Effector memory CD8-positive, alpha-beta T cell (primary cell): ENCODE measurements at regions not wholly inside any gene's neighbourhood (a gene's known extent, or its start where the extent isn't known, plus 50 kb on each side); places are given as distances from the start of the nearest gene placed in this dataset.
"Not testable (repeated sequence)": the region's sequence is repeated elsewhere in the genome, so short reads cannot be mapped to it uniquely, and the experiment has no call there.

Source experiments
- ATAC-seq: fragments of 150-1000 bp; cut with Tn5 transposase; replicated peaks from 2 replicates; pipeline ENCODE4 v1.10.0; 2021; ENCODE audit warnings: mild to moderate bottlenecking, moderate library complexity
- DNase-seq, 3 experiments: peaks; one replicate each; pipeline ENCODE4 v3.0.0; 2021
- H3K27ac Mint-ChIP-seq, 2 donors: one replicate each; pipeline ENCODE4 v1.8.0; 2022; ENCODE audit warnings: mild to moderate bottlenecking in 2 of 2, mixed read lengths in 2 of 2, moderate library complexity in 2 of 2
- H3K27me3 Mint-ChIP-seq, 2 donors: one replicate each; pipeline ENCODE4 v1.8.0; 2022; ENCODE audit warnings: mixed read lengths in 2 of 2
- H3K36me3 Mint-ChIP-seq: one replicate; pipeline ENCODE4 v1.8.0; 2022; ENCODE audit warnings: mild to moderate bottlenecking, moderate library complexity, mixed read lengths; ENCODE audit not compliant: insufficient read depth
- H3K4me1 Mint-ChIP-seq, 2 donors: one replicate each; pipeline ENCODE4 v1.8.0; 2022; ENCODE audit warnings: low read depth in 2 of 2, mixed read lengths in 2 of 2
- H3K4me3 Mint-ChIP-seq, 2 donors: one replicate each; pipeline ENCODE4 v1.8.0; 2022; ENCODE audit warnings: mild to moderate bottlenecking in 2 of 2, mixed read lengths in 2 of 2, moderate library complexity in 2 of 2
- H3K9me3 Mint-ChIP-seq, 2 donors: one replicate each; pipeline ENCODE4 v1.8.0; 2022; ENCODE audit warnings: mixed read lengths in 2 of 2

DNA sequence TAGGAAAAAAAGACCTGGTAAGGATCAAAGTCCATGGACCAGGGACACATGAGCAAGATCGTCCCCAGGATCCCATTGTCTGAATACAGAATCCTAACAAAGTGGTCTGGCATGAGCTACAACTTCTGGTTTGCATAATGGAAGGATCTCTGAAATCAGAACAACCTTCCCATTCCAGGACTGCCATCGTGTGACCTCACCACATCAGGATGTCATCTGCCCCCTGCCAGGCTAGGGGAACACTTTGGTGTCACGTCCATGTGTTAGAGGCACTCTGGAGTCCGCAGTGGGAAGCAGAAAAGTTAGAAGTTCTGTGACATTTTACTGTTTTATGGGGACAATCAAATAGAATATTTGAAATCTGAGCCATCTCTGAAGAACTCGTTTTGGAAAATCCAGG, 160.7 kb downstream of the RGS9 start:
- Mint-ChIP-seq H3K27me3 (peaks cover 37 to 51% of the 10 kb centered on the region in 2 donors), H3K27ac (no peak overlapping the region), H3K36me3 (peaks cover 2% of the 10 kb centered on the region), H3K4me3 (no peak overlapping the region), H3K4me1 (peaks cover 5 to 6% of the 10 kb centered on the region in 2 donors), H3K9me3 (no peaks in the 10 kb centered on the region)
- ATAC-seq (no peak), DNase-seq (no peak)

DNA sequence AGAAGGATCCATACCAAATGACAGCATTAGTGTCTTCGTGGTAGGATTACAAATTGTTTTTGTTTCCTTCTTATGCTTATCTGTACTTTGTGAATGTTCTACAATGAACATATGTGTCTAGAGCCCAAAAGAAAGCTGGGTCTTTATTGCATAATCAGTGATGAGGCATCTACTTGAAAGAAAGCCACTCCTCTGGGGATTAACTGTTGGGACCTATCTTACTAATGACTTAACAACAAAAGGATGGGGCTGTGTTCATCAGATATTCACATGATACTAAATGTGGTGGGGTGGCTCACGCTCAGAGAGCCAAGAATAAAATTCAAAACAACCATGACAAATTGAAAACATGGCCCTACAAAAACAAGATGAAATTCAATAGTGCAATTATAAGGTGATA, 160.2 kb downstream of the RGS9 start:
- Mint-ChIP-seq H3K27me3 (peaks cover 31 to 46% of the 10 kb centered on the region in 2 donors), H3K4me1 (peaks cover 5 to 6% of the 10 kb centered on the region in 2 donors), H3K4me3 (no peak overlapping the region), H3K9me3 (no peaks in the 10 kb centered on the region), H3K27ac (no peak overlapping the region), H3K36me3 (peaks cover 2% of the 10 kb centered on the region)
- ATAC-seq (no peak), DNase-seq (no peak)

DNA sequence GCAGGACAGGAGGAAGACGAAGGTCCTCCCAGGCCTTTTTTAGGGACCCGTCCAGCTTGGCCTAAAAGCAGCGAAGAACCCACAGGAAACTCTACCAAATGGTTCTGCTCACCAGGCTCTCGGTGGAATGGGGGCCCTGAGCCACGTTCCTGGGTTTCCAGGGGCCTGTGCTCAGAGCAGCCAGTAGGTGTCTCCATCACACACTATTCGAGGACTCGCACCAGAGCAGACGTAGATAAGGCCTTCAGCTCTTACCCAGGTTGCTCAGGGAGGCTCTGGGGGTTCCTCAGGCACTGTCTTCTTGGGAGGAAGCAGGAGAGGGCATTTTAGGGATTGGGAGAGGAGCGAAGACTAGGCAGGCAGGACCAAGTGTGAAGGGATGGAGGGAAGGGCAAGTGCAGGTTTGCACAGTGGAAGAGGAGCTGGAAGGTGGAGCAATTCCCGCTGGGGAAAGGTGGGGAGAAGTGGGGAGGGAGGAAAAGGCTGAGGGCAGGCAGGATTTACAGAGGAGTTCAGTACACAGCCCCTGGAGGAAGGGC, 157.1 kb downstream of the RGS9 start:
- Mint-ChIP-seq H3K27ac (peak overlapping the region in 1 of 2 donors; percentile 78), H3K4me1 (peaks cover 5 to 6% of the 10 kb centered on the region in 2 donors), H3K9me3 (no peaks in the 10 kb centered on the region), H3K4me3 (no peak overlapping the region), H3K27me3 (peaks cover 20 to 25% of the 10 kb centered on the region in 2 donors), H3K36me3 (peaks cover 2% of the 10 kb centered on the region)
- DNase-seq, result peak; percentile 35 to 48 (median 39)
- peak; percentile 80 for ATAC-seq

- DNase-seq (no peak), ATAC-seq (no peak)
- H3K27me3 Mint-ChIP-seq, result peaks cover 18 to 22% of the 10 kb centered on the region in 2 donors
- peak overlapping the region in 1 of 2 donors; percentile 78 for H3K27ac Mint-ChIP-seq
- peaks cover 2% of the 10 kb centered on the region for H3K36me3 Mint-ChIP-seq
- no peak overlapping the region for H3K4me3 Mint-ChIP-seq
- no peaks in the 10 kb centered on the region for H3K9me3 Mint-ChIP-seq
- peaks cover 5 to 6% of the 10 kb centered on the region in 2 donors for H3K4me1 Mint-ChIP-seq
Observed at GRCh38 chr17:65293584-65294180, 156.5 kb downstream of the RGS9 start.

- ATAC-seq, result no peak
- Mint-ChIP-seq H3K9me3 (no peaks in the 10 kb centered on the region), H3K36me3 (peaks cover 2% of the 10 kb centered on the region), H3K4me1 (peaks cover 5 to 6% of the 10 kb centered on the region in 2 donors), H3K27me3 (peaks cover 6 to 21% of the 10 kb centered on the region in 2 donors), H3K4me3 (no peak overlapping the region), H3K27ac (no peak overlapping the region)
- DNase-seq, result no peak
Observed at GRCh38 chr17:65292430-65292829, 155.3 kb downstream of the RGS9 start.

DNA sequence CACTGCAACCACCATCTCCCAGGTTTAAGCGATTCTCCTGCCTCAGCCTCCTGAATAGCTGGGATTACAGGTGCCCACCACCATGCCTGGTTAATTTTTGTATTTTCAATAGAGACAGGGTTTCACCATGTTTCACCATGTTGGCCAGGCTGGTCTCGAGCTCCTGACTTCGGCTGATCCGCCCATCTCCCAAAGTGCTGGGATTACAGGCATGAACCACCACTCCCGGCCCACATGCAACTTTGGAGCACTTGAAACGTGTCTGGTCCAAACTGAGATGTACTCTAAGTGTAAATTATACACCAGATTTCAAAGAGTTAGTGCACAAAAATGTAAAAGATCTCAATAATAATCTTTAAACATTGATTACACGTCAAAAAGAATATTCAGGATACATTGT, 154.1 kb downstream of the RGS9 start:
- not testable (repeated sequence) for H3K27ac Mint-ChIP-seq, H3K9me3 Mint-ChIP-seq, DNase-seq, H3K36me3 Mint-ChIP-seq, ATAC-seq, H3K4me1 Mint-ChIP-seq, H3K4me3 Mint-ChIP-seq
- H3K27me3 Mint-ChIP-seq, result peaks cover 6 to 21% of the 10 kb centered on the region in 2 donors

- DNase-seq, result no peak
- no peak for ATAC-seq
- Mint-ChIP-seq H3K27me3 (peaks cover 6 to 21% of the 10 kb centered on the region in 2 donors), H3K4me1 (peaks cover 5 to 6% of the 10 kb centered on the region in 2 donors), H3K36me3 (peaks cover 2% of the 10 kb centered on the region), H3K9me3 (no peaks in the 10 kb centered on the region), H3K4me3 (no peak overlapping the region), H3K27ac (no peak overlapping the region)
Observed at GRCh38 chr17:65290616-65291015, 153.4 kb downstream of the RGS9 start.

GRCh38 chr17:65290056-65290455, 152.9 kb downstream of the RGS9 start:
- ATAC-seq (no peak), DNase-seq (no peak)
- peaks cover 5 to 6% of the 10 kb centered on the region in 2 donors for H3K4me1 Mint-ChIP-seq
- peak overlapping the region in 1 of 2 donors; percentile 29 for H3K27ac Mint-ChIP-seq
- H3K9me3 Mint-ChIP-seq, result no peaks in the 10 kb centered on the region
- peaks cover 6 to 21% of the 10 kb centered on the region in 2 donors for H3K27me3 Mint-ChIP-seq
- no peak overlapping the region for H3K4me3 Mint-ChIP-seq
- H3K36me3 Mint-ChIP-seq, result peaks cover 2% of the 10 kb centered on the region

DNA sequence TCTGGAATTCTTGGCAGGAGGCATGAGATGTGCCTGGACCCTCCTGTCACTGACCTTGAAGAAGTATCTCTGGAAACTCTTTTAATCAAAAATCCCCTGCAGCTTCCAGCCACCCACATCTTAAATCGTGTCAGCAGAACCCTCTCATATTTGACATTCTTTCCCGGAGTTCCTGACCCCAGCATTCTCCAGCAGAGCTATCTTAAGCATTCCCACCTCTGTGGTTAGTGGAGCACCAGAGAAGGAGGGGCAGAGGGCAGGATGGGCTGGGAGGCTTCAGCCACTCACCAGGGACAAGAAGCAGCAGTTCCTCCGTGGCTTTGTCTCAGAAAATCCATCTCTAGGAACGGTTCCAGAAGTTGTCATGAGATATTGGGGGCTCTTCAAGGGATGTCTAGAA, 149.9 kb downstream of the RGS9 start:
- no peaks in the 10 kb centered on the region for H3K36me3 Mint-ChIP-seq
- H3K4me1 Mint-ChIP-seq, result no peaks in the 10 kb centered on the region
- DNase-seq, result no peak
- H3K4me3 Mint-ChIP-seq, result no peak overlapping the region
- H3K27me3 Mint-ChIP-seq, result peaks cover 0 to 21% of the 10 kb centered on the region in 2 donors
- H3K9me3 Mint-ChIP-seq, result no peaks in the 10 kb centered on the region
- ATAC-seq, result no peak
- no peak overlapping the region for H3K27ac Mint-ChIP-seq

DNA sequence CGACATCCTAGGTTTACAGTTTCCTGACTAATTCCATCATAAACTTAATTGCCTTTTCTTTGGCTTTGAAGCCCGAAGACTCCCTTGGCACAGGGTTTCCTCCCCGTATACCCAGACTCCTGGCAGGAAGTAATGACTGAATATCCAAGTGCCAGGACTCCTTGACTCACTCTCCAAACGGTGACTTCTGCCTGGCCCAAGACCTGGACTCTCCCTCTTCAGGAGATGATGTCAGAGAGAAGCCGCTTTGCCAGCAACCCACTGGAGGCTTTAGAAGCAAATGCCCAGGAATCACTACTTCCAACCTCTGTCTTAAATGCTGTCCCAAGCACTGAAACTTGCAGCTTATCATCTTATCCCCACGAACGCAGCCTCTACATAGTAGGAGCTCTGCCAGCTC, 146.5 kb downstream of the RGS9 start:
- Mint-ChIP-seq H3K27ac (no peak overlapping the region), H3K4me3 (no peak overlapping the region), H3K36me3 (no peaks in the 10 kb centered on the region), H3K9me3 (no peaks in the 10 kb centered on the region), H3K4me1 (no peaks in the 10 kb centered on the region), H3K27me3 (peaks cover 6 to 27% of the 10 kb centered on the region in 2 donors)
- no peak for DNase-seq
- no peak for ATAC-seq

DNA sequence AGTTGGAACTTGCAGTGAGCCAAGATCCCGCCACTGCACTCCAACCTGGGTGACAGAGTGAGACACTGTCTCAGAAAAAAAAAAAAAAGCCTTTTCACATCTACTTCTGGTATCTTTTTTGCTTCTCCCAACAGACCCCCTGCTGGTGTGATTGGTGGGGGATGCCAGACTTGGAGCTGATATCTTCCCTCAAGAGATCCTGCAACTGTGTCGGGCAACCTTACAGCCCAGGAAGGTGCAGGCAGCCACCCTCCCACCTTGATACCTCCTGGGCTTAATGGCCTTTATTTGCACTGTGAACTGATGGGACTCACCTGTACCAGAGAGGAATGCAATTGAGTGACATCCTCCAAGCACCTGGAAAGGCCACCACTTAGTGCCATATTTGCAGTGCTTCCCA, 142.3 kb downstream of the RGS9 start:
- H3K36me3 Mint-ChIP-seq, result no peaks in the 10 kb centered on the region
- peaks cover 5% of the 10 kb centered on the region in 2 donors for H3K4me1 Mint-ChIP-seq
- no peak overlapping the region for H3K27ac Mint-ChIP-seq
- H3K4me3 Mint-ChIP-seq, result no peak overlapping the region
- peaks cover 32 to 39% of the 10 kb centered on the region in 2 donors for H3K27me3 Mint-ChIP-seq
- DNase-seq, result no peak
- no peaks in the 10 kb centered on the region for H3K9me3 Mint-ChIP-seq
- ATAC-seq, result no peak

GRCh38 chr17:65278820-65279184, 141.6 kb downstream of the RGS9 start:
- no peak overlapping the region for H3K27ac Mint-ChIP-seq
- H3K4me1 Mint-ChIP-seq, result peaks cover 5% of the 10 kb centered on the region in 2 donors
- H3K27me3 Mint-ChIP-seq, result peaks cover 33 to 34% of the 10 kb centered on the region in 2 donors
- ATAC-seq, result no peak
- H3K9me3 Mint-ChIP-seq, result no peaks in the 10 kb centered on the region
- no peaks in the 10 kb centered on the region for H3K36me3 Mint-ChIP-seq
- H3K4me3 Mint-ChIP-seq, result no peak overlapping the region
- DNase-seq, result no peak

GRCh38 chr17:65278050-65278819, 141.1 kb downstream of the RGS9 start:
- peaks cover 29 to 34% of the 10 kb centered on the region in 2 donors for H3K27me3 Mint-ChIP-seq
- H3K4me3 Mint-ChIP-seq, result no peak overlapping the region
- DNase-seq, result no peak
- H3K4me1 Mint-ChIP-seq, result peaks cover 5% of the 10 kb centered on the region in 2 donors
- H3K36me3 Mint-ChIP-seq, result no peaks in the 10 kb centered on the region
- no peak overlapping the region for H3K27ac Mint-ChIP-seq
- H3K9me3 Mint-ChIP-seq, result no peaks in the 10 kb centered on the region
- no peak for ATAC-seq

DNA sequence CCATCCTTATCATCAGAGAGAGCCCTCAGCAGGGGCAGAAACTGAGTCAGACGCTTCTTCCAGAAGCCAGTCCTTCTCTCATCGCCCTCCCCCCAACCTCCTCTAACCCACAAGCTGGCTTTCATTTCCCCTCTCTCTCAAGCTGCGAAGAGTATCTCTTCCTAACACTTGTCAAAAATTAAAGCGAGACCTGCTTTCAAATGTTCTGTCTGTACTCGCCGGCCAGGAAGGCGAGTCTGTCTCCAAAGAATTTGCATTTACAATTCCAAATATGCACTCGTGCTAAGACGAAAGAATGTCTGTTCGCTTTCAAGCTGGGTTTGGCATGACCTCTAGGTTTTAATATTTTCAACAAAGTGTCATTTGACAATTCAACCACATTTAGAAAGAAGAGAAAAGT, 140.4 kb downstream of the RGS9 start:
- H3K36me3 Mint-ChIP-seq, result no peaks in the 10 kb centered on the region
- H3K9me3 Mint-ChIP-seq, result no peaks in the 10 kb centered on the region
- no peak overlapping the region for H3K27ac Mint-ChIP-seq
- peaks cover 29 to 34% of the 10 kb centered on the region in 2 donors for H3K27me3 Mint-ChIP-seq
- no peak overlapping the region for H3K4me3 Mint-ChIP-seq
- no peak for ATAC-seq
- no peak for DNase-seq
- peaks cover 5% of the 10 kb centered on the region in 2 donors for H3K4me1 Mint-ChIP-seq
